Spleen (tissue), 11 donors: ENCODE measurements at regions not wholly inside any gene's neighbourhood (a gene's known extent, or its start where the extent isn't known, plus 50 kb on each side); places are given as distances from the start of the nearest gene placed in this dataset.

ENCODE experiments used
- DNase-seq: peaks from one replicate; pipeline ENCODE4 v3.0.0-alpha.2; 2020
- H3K27ac ChIP-seq, 8 donors: fragments of 200-600 bp; sonication (generic) in 7 of 8; 1 replicate in 4 of 8; 2 replicates in 4 of 8; pipeline versions ENCODE4 v1.5.0 to v1.8.0; 2016 to 2021; ENCODE audit warnings: inconsistent platforms in 4 of 8, mild to moderate bottlenecking in 4 of 8, moderate library complexity in 1 of 8
- H3K27me3 ChIP-seq, 7 donors: fragments of 200-600 bp; sonication (generic) in 6 of 7; replicated peaks in 1 of 7; 1 replicate in 4 of 7; 2 replicates in 3 of 7; pipeline versions ENCODE4 v1.5.0 to v1.8.0; 2016 to 2021; ENCODE audit warnings: inconsistent platforms in 3 of 7, mild to moderate bottlenecking in 1 of 7
- H3K36me3 ChIP-seq, 6 donors: fragments of 200-600 bp; sonication (generic) in 5 of 6; 1 replicate in 4 of 6; 2 replicates in 2 of 6; pipeline versions ENCODE4 v1.5.0 to v1.8.0; 2016 to 2021; ENCODE audit warnings: inconsistent platforms in 2 of 6
- H3K4me1 ChIP-seq, 6 donors: fragments of 200-600 bp; sonication (generic) in 5 of 6; 1 replicate in 3 of 6; 2 replicates in 3 of 6; pipeline versions ENCODE4 v1.5.0 to v1.8.0; 2016 to 2021; ENCODE audit warnings: inconsistent platforms in 3 of 6
- H3K4me3 ChIP-seq, 8 donors: fragments of 200-600 bp; sonication (generic) in 7 of 8; 1 replicate in 4 of 8; 2 replicates in 4 of 8; pipeline versions ENCODE4 v1.5.0 to v1.8.0; 2016 to 2021; ENCODE audit warnings: inconsistent platforms in 4 of 8, mild to moderate bottlenecking in 4 of 8, moderate library complexity in 2 of 8
- H3K9me3 ChIP-seq, 8 donors: fragments of 200-600 bp; sonication (generic) in 7 of 8; 1 replicate in 4 of 8; 2 replicates in 4 of 8; pipeline versions ENCODE4 v1.5.0 to v1.8.0; 2016 to 2021; ENCODE audit warnings: inconsistent platforms in 4 of 8
- POLR2A ChIP-seq, 3 donors: fragments of 450-650 bp; IDR thresholded peaks; one replicate each; pipeline ENCODE4 v1.5.1; 2017; ENCODE audit warnings: antibody characterized with exemption in 3 of 3, mild to moderate bottlenecking in 1 of 3
- POLR2AphosphoS5 ChIP-seq, 3 donors: sonication (generic); formaldehyde crosslinking; IDR thresholded peaks; one replicate each; pipeline ENCODE4 v1.5.1; 2017; ENCODE audit warnings: antibody characterized with exemption in 3 of 3
- WGBS, 5 donors: extraction: QIAGEN DNeasy Blood & Tissue Kit in 3 of 5; methylation state at CpG; one replicate each; pipeline versions ENCODE4 v1.1.5 to v1.1.7; 2013 to 2018; 5-methylcytosine and 5-hydroxymethylcytosine counted together
- intact Hi-C: fragments of 100-400 bp; cut with DNase I; formaldehyde crosslinking; loops from one replicate; pipeline ENCODE4 v1.15.0; 2023; ENCODE audit warnings: low total_unique reads
- TF ChIP-seq, protein P1 (sequence below), 11 experiments: fragments of 200-600 bp in 7 of 11; fragments of 450-650 bp in 4 of 11; sonication (generic) in 4 of 11; IDR thresholded peaks in 8 of 11; conservative IDR thresholded peaks in 3 of 11; 1 replicate in 7 of 11; 2 replicates in 4 of 11; pipeline versions ENCODE4 v1.4.0 to v1.8.0; 2016 to 2021; ENCODE audit warnings: antibody characterized with exemption in 11 of 11, inconsistent platforms in 4 of 11, mild to moderate bottlenecking in 1 of 11
- donor health status: healthy with polysubstance abuse.
- donor health status: DM: no; HTN: no; CAD: no; lungs with moderate emphysema.
- donor health status: DM: no; HTN: no; CAD: no.
- donor health status: Bipolar disorder and iron deficiency.
- donor health status: healthy.
- donor health status: DM: no; HTN: no; CAD: no.
- donor health status: DM: yes; HTN: yes; CAD: no.

DNA sequence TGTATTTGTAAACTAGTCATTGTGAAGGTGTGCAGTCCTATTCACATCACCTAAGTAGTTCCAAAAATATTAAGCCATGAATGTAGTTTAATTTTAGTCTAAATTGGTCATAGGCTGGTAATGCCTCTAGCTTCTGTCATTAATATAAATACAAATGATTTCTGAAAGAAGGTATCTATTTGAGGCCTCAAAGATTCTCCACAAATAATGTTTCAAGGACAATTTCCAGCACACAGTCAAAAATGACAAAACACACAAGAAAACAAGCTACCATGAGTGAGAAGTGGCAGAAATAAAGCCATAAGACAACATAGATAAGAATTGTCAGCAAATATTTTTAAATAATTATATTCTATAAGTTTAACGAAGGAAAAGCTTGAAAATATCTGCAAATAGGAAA, 66.7 kb upstream of the PDK4 start:
- Histone ChIP-seq H3K36me3 (no peaks in the 10 kb centered on the region), H3K4me1 (no peaks in the 10 kb centered on the region), H3K4me3 (no peak overlapping the region), H3K27ac (no peak overlapping the region), H3K9me3 (peaks cover 0 to 21% (median 17%) of the 10 kb centered on the region in 8 donors), H3K27me3 (no peaks in the 10 kb centered on the region)
- TF ChIP-seq POLR2A (IDR thresholded peaks at IDR 0.05): no peak
- TF ChIP-seq POLR2AphosphoS5 (IDR thresholded peaks at IDR 0.05): no peak
- TF ChIP-seq, protein P1, sequence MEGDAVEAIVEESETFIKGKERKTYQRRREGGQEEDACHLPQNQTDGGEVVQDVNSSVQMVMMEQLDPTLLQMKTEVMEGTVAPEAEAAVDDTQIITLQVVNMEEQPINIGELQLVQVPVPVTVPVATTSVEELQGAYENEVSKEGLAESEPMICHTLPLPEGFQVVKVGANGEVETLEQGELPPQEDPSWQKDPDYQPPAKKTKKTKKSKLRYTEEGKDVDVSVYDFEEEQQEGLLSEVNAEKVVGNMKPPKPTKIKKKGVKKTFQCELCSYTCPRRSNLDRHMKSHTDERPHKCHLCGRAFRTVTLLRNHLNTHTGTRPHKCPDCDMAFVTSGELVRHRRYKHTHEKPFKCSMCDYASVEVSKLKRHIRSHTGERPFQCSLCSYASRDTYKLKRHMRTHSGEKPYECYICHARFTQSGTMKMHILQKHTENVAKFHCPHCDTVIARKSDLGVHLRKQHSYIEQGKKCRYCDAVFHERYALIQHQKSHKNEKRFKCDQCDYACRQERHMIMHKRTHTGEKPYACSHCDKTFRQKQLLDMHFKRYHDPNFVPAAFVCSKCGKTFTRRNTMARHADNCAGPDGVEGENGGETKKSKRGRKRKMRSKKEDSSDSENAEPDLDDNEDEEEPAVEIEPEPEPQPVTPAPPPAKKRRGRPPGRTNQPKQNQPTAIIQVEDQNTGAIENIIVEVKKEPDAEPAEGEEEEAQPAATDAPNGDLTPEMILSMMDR (IDR thresholded peaks at IDR 0.05 in 8 of 11, conservative IDR thresholded peaks at IDR 0.05 in 3 of 11): no peak
- intact Hi-C loops: no loop called here
- DNase-seq: no peak
- 59 to 85% (median 73%) methylated on average over 1 of the region's 1 CpG for WGBS, 5 donors

DNA sequence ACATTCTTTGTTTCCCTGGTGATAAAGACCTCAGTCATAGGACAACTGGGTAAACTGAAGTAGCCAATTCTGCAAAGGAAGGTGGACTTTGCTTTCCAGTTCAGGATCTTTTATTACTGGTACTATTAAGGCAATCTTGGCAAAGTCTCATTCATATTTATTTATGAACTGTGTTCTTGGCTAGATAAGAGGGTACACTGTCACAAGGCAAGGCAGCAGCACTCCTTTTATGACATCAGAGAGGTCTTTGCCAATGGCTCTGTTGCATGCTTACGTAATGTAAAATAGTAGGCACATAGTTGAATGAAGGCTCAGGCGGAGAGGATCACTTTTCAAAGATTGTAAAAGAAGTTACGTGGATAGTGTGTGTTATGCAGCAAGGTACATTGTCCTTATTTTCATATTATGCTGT, 63.7 kb upstream of the PDK4 start:
- WGBS, 5 donors: 89 to 96% (median 92%) methylated on average over 3 of the region's 3 CpGs
- intact Hi-C loops: no loop called here
- Histone ChIP-seq H3K27me3 (no peaks in the 10 kb centered on the region), H3K36me3 (no peaks in the 10 kb centered on the region), H3K9me3 (peaks cover 0 to 21% (median 17%) of the 10 kb centered on the region in 8 donors), H3K4me3 (no peak overlapping the region), H3K27ac (no peak overlapping the region), H3K4me1 (no peaks in the 10 kb centered on the region)
- no peak for DNase-seq
- TF ChIP-seq POLR2AphosphoS5 (IDR thresholded peaks at IDR 0.05) (no peak), POLR2A (IDR thresholded peaks at IDR 0.05) (no peak)
- TF ChIP-seq, protein P1 (IDR thresholded peaks at IDR 0.05 in 8 of 11, conservative IDR thresholded peaks at IDR 0.05 in 3 of 11): no peak

DNA sequence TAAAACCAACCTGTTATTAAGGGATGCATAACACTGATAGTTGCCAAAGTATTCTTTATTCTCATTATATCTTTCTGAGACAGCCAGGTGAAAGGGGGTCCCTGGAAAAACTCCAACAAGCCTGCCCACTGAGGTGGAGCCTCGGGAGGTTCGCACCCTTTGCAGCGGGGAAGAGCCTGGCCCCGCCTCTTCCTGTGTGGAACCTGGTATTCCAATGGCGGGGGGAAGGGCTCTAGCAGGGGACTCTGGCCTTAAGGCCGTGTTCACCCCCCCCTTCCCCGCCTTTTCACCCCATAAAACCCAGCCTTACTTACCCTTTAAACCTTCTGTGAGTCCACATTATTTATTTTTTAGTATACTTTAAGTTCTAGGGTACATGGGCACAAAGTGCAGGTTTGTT, 62.4 kb upstream of the PDK4 start:
- Histone ChIP-seq H3K36me3 (no peaks in the 10 kb centered on the region), H3K27ac (no peak overlapping the region), H3K4me3 (no peak overlapping the region), H3K27me3 (no peaks in the 10 kb centered on the region), H3K4me1 (no peaks in the 10 kb centered on the region), H3K9me3 (peaks cover 0 to 21% (median 17%) of the 10 kb centered on the region in 8 donors)
- no peak for DNase-seq
- intact Hi-C loops: no loop called here
- TF ChIP-seq, protein P1 (IDR thresholded peaks at IDR 0.05 in 8 of 11, conservative IDR thresholded peaks at IDR 0.05 in 3 of 11): no peak
- no peak for TF ChIP-seq POLR2AphosphoS5 (IDR thresholded peaks at IDR 0.05)
- TF ChIP-seq POLR2A (IDR thresholded peaks at IDR 0.05): no peak
- 73 to 88% (median 83%) methylated on average over 7 of the region's 7 CpGs for WGBS, 5 donors

DNA sequence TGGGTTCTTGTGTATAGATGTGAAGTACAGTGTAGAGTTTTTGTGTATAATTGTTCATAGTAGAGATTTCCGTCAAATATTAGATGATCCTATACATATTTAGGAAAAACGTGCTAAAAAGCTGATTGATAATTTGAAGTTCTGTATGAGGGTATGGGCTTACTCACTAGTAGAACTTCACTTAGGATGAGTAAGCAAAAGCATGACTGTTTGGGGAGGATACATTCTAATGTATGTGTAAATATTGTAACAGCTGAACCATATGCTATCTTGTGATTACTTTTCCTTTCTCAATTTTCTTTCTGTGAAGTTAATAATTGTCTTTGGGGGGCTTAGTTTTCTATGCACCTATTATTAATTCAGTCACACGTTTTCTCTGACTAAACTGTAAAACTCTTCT, 53.2 kb upstream of the PDK4 start:
- Histone ChIP-seq H3K27me3 (no peaks in the 10 kb centered on the region), H3K27ac (no peak overlapping the region), H3K9me3 (no peaks in the 10 kb centered on the region), H3K4me1 (no peaks in the 10 kb centered on the region), H3K4me3 (no peak overlapping the region), H3K36me3 (no peaks in the 10 kb centered on the region)
- DNase-seq: no peak
- 59 to 64% (median 62%) methylated on average over 3 of the region's 3 CpGs for WGBS, 5 donors
- intact Hi-C loops: no loop called here
- no peak for TF ChIP-seq POLR2A (IDR thresholded peaks at IDR 0.05)
- no peak for TF ChIP-seq POLR2AphosphoS5 (IDR thresholded peaks at IDR 0.05)
- TF ChIP-seq, protein P1 (IDR thresholded peaks at IDR 0.05 in 8 of 11, conservative IDR thresholded peaks at IDR 0.05 in 3 of 11): no peak
